ENCODE measurements at regions not wholly inside any gene's neighbourhood (a gene's known extent, or its start where the extent isn't known, plus 50 kb on each side); places are given as distances from the start of the nearest gene placed in this dataset.

DNA sequence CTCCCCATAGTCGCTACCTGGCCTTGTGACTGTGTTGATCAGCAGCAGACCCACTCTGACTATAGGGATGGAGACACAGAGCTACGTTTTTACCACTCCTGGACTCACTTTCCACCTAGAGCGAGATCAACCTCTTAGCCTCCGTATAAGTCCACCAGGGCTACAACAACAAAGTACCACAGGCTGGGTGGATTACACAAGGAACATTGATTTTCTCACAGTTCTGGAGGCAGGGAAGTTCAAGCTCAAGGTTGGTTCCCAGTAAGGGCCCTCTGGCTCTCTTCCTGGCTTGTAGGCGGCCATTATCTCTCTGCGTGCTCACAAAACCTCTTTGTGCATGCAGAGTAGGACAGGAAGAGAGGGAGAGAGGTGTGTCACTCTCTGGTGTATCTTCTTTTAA, 330.4 kb upstream of the PROK2 start:
- Histone ChIP-seq H3K4me1 (ENCODE audit: control insufficient read depth in 1 of 2, insufficient read depth in 2 of 2, low read length in 2 of 2) (no peaks in the 10 kb centered on the region), H3K4me3 (replicated peaks in 1 of 3; ENCODE audit: low read depth in 2 of 3, low read length in 3 of 3) (no peak overlapping the region), H3K4me2 (replicated peaks; ENCODE audit: extremely low read depth, low read length, poor library complexity, severe bottlenecking) (no peak overlapping the region), H3K9ac (ENCODE audit: insufficient read depth, low read length, poor library complexity, severe bottlenecking) (no peak overlapping the region), H3K79me2 (ENCODE audit: insufficient read depth, low read length) (no peaks in the 10 kb centered on the region), H4K20me1 (ENCODE audit: insufficient read depth, low read length) (no peaks in the 10 kb centered on the region), H3K9me3 (replicated peaks in 1 of 2; ENCODE audit: control insufficient read depth in 1 of 2, insufficient read depth in 1 of 2, low read length in 2 of 2) (no peaks in the 10 kb centered on the region), H3K27me3 (ENCODE audit: control insufficient read depth in 2 of 2, insufficient read depth in 2 of 2, low read length in 2 of 2) (no peaks in the 10 kb centered on the region), H3K27ac (ENCODE audit: low read depth in 1 of 2, low read length in 2 of 2) (no peak overlapping the region), H2AFZ (ENCODE audit: insufficient read depth, low read depth, low read length, poor library complexity, severe bottlenecking) (no peak overlapping the region), H3K36me3 (replicated peaks in 1 of 2; ENCODE audit: control insufficient read depth in 1 of 2, insufficient read depth in 2 of 2, low read length in 2 of 2) (no peaks in the 10 kb centered on the region)
- no peak overlapping the region for H3K27ac Mint-ChIP-seq
- H3K36me3 Mint-ChIP-seq = no peaks in the 10 kb centered on the region
- intact Hi-C loops (cut with micrococcal nuclease) = loop anchor here in 1 of 2 donors (10.0 kb wide), 1 partner anchor 89 kb away; no protein-coding TSS in a partner anchor
- DNase-seq = no peak
- TF ChIP-seq, protein P1, sequence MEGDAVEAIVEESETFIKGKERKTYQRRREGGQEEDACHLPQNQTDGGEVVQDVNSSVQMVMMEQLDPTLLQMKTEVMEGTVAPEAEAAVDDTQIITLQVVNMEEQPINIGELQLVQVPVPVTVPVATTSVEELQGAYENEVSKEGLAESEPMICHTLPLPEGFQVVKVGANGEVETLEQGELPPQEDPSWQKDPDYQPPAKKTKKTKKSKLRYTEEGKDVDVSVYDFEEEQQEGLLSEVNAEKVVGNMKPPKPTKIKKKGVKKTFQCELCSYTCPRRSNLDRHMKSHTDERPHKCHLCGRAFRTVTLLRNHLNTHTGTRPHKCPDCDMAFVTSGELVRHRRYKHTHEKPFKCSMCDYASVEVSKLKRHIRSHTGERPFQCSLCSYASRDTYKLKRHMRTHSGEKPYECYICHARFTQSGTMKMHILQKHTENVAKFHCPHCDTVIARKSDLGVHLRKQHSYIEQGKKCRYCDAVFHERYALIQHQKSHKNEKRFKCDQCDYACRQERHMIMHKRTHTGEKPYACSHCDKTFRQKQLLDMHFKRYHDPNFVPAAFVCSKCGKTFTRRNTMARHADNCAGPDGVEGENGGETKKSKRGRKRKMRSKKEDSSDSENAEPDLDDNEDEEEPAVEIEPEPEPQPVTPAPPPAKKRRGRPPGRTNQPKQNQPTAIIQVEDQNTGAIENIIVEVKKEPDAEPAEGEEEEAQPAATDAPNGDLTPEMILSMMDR (IDR thresholded peaks at IDR 0.05) = no peak
- H3K27me3 Mint-ChIP-seq (ENCODE audit: low read depth in 3 of 3) = peaks cover 0 to 6% (median 3%) of the 10 kb centered on the region in 3 donors
- H3K9me3 Mint-ChIP-seq = no peaks in the 10 kb centered on the region
- H3K4me3 Mint-ChIP-seq = no peak overlapping the region
- 98% methylated on average over 4 of the region's 6 CpGs for WGBS (ENCODE audit: insufficient coverage)
- H3K4me1 Mint-ChIP-seq = peaks cover 2% of the 10 kb centered on the region

DNA sequence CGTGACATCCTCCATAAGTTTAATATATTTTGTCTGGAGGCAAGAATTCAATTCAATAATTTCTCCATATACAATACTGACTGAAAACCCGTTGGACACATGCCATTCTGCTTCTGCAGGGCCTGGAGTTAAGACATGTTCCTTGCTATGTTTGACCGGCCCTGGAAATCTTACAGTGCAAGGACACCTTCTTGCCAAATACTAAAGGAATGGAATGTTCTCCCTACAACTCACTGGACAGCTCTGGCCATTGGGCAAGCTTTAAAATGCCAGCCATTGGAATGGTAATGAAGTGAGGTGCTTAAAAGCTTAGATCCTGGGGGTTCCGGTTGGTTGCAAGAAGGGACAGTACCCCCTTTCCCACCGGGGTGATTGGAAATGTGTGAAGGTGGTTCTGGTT, 329.8 kb upstream of the PROK2 start:
- Histone ChIP-seq H3K36me3 (replicated peaks in 1 of 2; ENCODE audit: control insufficient read depth in 1 of 2, insufficient read depth in 2 of 2, low read length in 2 of 2) (no peaks in the 10 kb centered on the region), H3K9me3 (replicated peaks in 1 of 2; ENCODE audit: control insufficient read depth in 1 of 2, insufficient read depth in 1 of 2, low read length in 2 of 2) (no peaks in the 10 kb centered on the region), H3K27ac (ENCODE audit: low read depth in 1 of 2, low read length in 2 of 2) (no peak overlapping the region), H3K9ac (ENCODE audit: insufficient read depth, low read length, poor library complexity, severe bottlenecking) (no peak overlapping the region), H3K27me3 (ENCODE audit: control insufficient read depth in 2 of 2, insufficient read depth in 2 of 2, low read length in 2 of 2) (no peaks in the 10 kb centered on the region), H4K20me1 (ENCODE audit: insufficient read depth, low read length) (no peaks in the 10 kb centered on the region), H3K4me3 (replicated peaks in 1 of 3; ENCODE audit: low read depth in 2 of 3, low read length in 3 of 3) (no peak overlapping the region), H3K4me2 (replicated peaks; ENCODE audit: extremely low read depth, low read length, poor library complexity, severe bottlenecking) (no peak overlapping the region), H2AFZ (ENCODE audit: insufficient read depth, low read depth, low read length, poor library complexity, severe bottlenecking) (no peak overlapping the region), H3K4me1 (ENCODE audit: control insufficient read depth in 1 of 2, insufficient read depth in 2 of 2, low read length in 2 of 2) (peaks cover 0 to 3% of the 10 kb centered on the region in 2 donors), H3K79me2 (ENCODE audit: insufficient read depth, low read length) (no peaks in the 10 kb centered on the region)
- TF ChIP-seq, protein P1 (IDR thresholded peaks at IDR 0.05) = no peak
- intact Hi-C loops (cut with micrococcal nuclease) = loop anchor here in 1 of 2 donors (10.0 kb wide), 1 partner anchor 90 kb away; no protein-coding TSS in a partner anchor
- WGBS (ENCODE audit: insufficient coverage) = 94% methylated on average over 3 of the region's 5 CpGs
- Mint-ChIP-seq H3K36me3 (no peaks in the 10 kb centered on the region), H3K9me3 (no peaks in the 10 kb centered on the region), H3K27ac (no peak overlapping the region), H3K4me3 (no peak overlapping the region), H3K4me1 (peaks cover 7% of the 10 kb centered on the region), H3K27me3 (ENCODE audit: low read depth in 3 of 3) (peaks cover 0 to 8% (median 3%) of the 10 kb centered on the region in 3 donors)
- DNase-seq = no peak
